GM12872 (cell line): ENCODE measurements at regions not wholly inside any gene's neighbourhood (a gene's known extent, or its start where the extent isn't known, plus 50 kb on each side); places are given as distances from the start of the nearest gene placed in this dataset.

Experiments used
- TF ChIP-seq, protein P1 (sequence below): IDR thresholded peaks from 3 replicates; pipeline ENCODE4 v1.5.1; 2011; ENCODE audit warnings: low read depth, mild to moderate bottlenecking, low read length, moderate library complexity; ENCODE audit not compliant: insufficient read depth

DNA sequence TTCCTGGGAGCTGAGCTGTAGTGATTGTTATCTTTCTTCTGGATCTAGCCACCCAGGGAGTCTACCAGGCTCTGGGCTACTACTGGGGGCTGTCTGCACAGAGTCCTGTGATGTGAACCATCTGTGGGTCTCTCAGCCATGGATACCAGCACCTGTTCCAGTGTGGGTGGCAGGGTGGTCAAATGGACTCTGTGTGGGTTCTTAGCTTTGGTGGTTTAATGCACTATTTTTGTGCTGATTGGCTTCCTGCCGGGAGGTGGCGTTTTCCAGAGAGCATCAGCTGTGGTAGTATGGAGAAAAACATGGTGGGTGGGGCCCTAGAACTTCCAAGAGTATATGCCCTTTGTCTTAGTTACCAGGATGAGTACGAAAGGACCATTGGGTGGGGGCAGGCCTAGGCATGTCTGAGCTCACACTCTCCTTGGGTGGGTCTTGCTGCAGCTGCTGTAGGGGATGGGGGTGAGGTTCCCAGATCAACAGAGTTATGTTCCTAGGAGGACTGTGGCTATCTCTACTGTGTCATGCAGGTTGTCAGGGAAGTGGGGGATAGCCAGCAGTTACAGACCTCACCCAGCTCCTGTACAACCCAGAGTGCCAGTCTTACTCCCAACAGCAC is 264.8 kb upstream of the LDB2 start:
- TF ChIP-seq, protein P1, sequence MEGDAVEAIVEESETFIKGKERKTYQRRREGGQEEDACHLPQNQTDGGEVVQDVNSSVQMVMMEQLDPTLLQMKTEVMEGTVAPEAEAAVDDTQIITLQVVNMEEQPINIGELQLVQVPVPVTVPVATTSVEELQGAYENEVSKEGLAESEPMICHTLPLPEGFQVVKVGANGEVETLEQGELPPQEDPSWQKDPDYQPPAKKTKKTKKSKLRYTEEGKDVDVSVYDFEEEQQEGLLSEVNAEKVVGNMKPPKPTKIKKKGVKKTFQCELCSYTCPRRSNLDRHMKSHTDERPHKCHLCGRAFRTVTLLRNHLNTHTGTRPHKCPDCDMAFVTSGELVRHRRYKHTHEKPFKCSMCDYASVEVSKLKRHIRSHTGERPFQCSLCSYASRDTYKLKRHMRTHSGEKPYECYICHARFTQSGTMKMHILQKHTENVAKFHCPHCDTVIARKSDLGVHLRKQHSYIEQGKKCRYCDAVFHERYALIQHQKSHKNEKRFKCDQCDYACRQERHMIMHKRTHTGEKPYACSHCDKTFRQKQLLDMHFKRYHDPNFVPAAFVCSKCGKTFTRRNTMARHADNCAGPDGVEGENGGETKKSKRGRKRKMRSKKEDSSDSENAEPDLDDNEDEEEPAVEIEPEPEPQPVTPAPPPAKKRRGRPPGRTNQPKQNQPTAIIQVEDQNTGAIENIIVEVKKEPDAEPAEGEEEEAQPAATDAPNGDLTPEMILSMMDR: no peak

DNA sequence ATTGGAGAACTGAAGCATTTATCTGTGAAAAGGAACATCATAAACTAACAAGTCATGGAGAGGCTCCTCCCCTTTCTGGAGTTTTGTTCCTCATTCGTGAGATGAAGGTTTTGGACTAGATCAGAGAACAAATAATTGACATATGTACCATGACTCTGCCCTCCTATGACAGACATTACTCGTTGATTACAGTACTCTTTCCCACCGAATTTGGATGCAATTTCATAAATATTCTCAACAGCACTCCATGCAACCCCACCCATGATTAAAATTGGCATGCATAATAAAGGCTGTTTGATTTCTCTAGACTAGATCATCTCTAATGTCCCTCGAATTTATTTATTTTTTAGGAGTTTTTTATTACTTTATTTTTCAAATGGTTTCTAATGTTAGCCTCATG is 258.9 kb upstream of the LDB2 start:
- TF ChIP-seq, protein P1: no peak

DNA sequence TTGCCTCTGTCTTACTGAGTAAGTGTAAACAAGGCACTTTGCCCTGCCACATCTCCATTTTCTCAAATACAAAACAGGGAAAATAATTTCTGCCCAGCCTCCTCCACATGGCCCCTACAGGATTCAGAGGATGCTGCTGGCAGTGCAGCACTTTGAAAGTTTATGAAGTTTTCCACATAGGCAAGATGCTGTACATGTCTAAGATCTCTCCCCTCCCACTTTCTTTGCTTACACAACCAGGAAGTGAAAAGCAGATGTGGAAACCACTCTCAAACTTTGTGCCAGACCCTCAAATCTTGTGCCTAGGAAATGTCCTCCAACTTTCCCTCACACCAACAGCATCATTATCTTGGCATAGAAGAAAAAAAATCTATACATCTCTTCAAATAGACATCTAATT is 257.0 kb upstream of the LDB2 start:
- TF ChIP-seq, protein P1: no peak

DNA sequence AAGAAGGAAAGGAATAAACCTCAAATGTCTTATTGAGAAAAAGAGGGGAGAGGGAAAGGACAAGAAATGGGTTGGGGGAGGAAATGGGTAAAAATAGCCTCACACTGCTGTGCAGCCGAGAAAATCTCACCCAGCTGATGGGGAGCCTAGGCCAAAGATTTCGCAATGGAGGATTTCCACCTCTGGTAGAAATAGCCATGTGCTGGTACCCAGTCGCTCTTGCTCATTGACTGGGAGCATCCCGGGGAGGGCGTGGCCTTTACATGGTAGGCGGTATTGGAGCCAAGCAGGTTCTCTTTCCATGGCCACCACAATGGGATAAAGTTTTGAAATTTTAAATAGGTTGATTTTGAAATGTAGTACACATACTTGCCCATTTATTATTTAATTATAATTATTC is 255.1 kb upstream of the LDB2 start:
- TF ChIP-seq, protein P1: no peak

DNA sequence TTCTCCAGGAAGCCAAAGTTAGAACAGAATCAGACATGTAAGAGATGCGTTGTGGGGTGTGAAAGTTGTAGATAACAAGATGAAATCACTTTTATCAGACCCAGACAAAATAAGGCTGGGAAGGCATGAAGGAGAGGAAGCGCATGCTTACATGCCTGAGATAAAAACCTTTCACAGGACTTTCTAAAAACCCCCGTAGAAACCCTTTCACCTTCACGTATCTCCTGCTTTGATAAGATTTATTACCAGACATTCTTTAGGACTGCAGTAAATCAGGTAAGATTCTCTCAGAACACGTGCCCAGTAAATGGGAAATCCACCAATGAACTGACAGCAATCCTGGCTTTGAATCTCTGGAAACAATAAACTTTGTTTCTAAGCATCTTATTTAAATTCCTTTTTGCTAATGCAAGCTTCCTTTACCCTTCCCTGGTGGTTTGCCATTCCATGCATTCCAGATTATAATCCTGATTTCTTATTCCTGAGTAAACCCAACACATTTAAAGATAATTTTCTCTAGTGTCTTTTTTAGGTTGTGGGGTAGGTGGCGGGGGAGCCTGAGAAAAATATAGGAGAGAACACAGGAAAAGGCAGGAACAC is 254.6 kb upstream of the LDB2 start:
- TF ChIP-seq, protein P1: no peak

DNA sequence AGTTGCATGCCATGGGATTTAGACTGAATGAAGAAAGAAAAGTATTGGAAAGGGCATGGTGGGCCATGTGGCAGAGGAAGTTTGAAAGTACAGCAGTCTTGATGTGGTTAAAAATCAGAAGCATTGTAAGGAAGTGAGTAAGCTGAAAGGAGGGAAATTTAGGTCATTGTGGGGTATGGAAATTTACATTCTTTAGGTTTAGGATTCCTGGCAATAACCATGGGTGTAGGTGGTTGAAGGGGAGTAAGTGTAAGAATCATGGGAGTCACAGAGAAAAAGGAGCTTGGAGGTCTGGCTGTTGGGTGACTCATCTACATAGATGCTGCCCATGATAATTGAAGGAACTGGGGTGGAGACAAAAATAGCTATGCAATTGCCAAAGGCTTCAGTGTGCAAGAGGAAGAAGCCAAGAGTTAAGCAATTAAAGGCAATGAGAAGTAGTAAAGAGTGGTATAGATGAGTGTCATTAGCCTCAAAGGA is 243.8 kb upstream of the LDB2 start:
- TF ChIP-seq, protein P1: no peak

DNA sequence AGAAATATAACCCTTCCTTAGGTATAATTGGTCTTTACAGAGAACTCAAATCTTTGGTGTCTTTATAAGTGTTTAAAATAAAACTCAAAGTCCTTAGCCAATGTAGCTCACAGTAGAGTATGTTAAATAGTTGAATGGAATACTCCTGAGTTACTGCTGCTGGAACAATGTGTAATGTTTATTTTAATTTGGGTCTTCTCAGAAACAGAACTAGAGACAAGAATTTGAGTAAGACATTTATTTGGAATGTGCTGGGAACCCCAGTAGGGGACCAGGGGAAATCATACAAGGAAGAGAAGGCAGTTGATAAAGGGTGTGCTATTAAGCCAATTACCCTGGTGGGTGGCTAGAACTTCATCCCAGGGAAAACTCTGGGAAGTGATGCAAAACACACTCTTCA is 240.4 kb upstream of the LDB2 start:
- TF ChIP-seq, protein P1: no peak
